GM12891 (cell line): ENCODE measurements at regions not wholly inside any gene's neighbourhood (a gene's known extent, or its start where the extent isn't known, plus 50 kb on each side); places are given as distances from the start of the nearest gene placed in this dataset.

Source experiments
- DNase-seq: peaks from one replicate; pipeline ENCODE4 v3.0.0; 2011; ENCODE audit warnings: low spot score; ENCODE audit not compliant: insufficient read length
- FAIRE-seq: peaks from 2 replicates; lab custom pipeline; 2011; peaks lifted over from hg19 to GRCh38; lab: Jason Lieb, UNC
- PAX5 ChIP-seq: IDR thresholded peaks from 2 replicates; pipeline ENCODE4 v1.6.1; 2011; ENCODE audit warnings: low read length, moderate library complexity, mild to moderate bottlenecking; ENCODE audit not compliant: insufficient read depth, severe bottlenecking
- POLR2A ChIP-seq: IDR thresholded peaks from 2 replicates; pipeline ENCODE4 v1.6.1; 2011; ENCODE audit warnings: low read depth, low read length, control low read depth
- POLR2AphosphoS5 ChIP-seq: IDR thresholded peaks from 2 replicates; pipeline ENCODE4 v1.6.1; 2011; ENCODE audit warnings: low read depth, low read length, control low read depth
- POU2F2 ChIP-seq: IDR thresholded peaks from 2 replicates; pipeline ENCODE4 v1.6.1; 2011; ENCODE audit warnings: low read depth, mild to moderate bottlenecking, control low read depth, low read length, moderate library complexity
- SPI1 ChIP-seq: IDR thresholded peaks from 2 replicates; pipeline ENCODE4 v1.6.1; 2011; ENCODE audit warnings: low read depth, low read length, control low read depth
- TAF1 ChIP-seq: IDR thresholded peaks from 2 replicates; pipeline ENCODE4 v1.6.1; 2011; ENCODE audit warnings: low read depth, low read length, control low read depth

GRCh38 chr9:109919736-109920408 lies 139.9 kb downstream of the PALM2AKAP2 start:
- TF ChIP-seq TAF1 = no peak
- TF ChIP-seq PAX5 = no peak
- TF ChIP-seq POU2F2 = no peak
- no peak for TF ChIP-seq POLR2A
- TF ChIP-seq POLR2AphosphoS5 = no peak
- no peak for TF ChIP-seq SPI1
- FAIRE-seq = peak; percentile 55
- DNase-seq = no peak

- DNase-seq = no peak
- TF ChIP-seq TAF1 = no peak
- no peak for TF ChIP-seq SPI1
- TF ChIP-seq POLR2AphosphoS5 = no peak
- TF ChIP-seq POU2F2 = no peak
- no peak for TF ChIP-seq POLR2A
- no peak for TF ChIP-seq PAX5
Observed at GRCh38 chr9:109922617-109923470, 142.8 kb downstream of the PALM2AKAP2 start.

GRCh38 chr9:109923471-109923760 lies 143.4 kb downstream of the PALM2AKAP2 start:
- no peak for TF ChIP-seq POU2F2
- no peak for TF ChIP-seq TAF1
- no peak for TF ChIP-seq POLR2AphosphoS5
- TF ChIP-seq SPI1 = no peak
- no peak for TF ChIP-seq POLR2A
- DNase-seq = no peak
- no peak for FAIRE-seq

More at GRCh38 chr9:109922617-109923470, 142.8 kb downstream of the PALM2AKAP2 start:
- FAIRE-seq = no peak

GRCh38 chr9:109923806-109924205 lies 143.8 kb downstream of the PALM2AKAP2 start:
- DNase-seq (no peak), FAIRE-seq (no peak)
- TF ChIP-seq PAX5 (no peak), POU2F2 (no peak), POLR2A (no peak), TAF1 (no peak), SPI1 (no peak), POLR2AphosphoS5 (no peak)

GRCh38 chr9:109925799-109926198 lies 145.8 kb downstream of the PALM2AKAP2 start:
- TF ChIP-seq POLR2A (no peak), PAX5 (no peak), POU2F2 (no peak), POLR2AphosphoS5 (no peak), TAF1 (no peak), SPI1 (no peak)
- DNase-seq (no peak), FAIRE-seq (no peak)

- DNase-seq = no peak
- TF ChIP-seq SPI1 (peak; percentile 80), POLR2A (no peak)
- FAIRE-seq = no peak
Observed at GRCh38 chr9:109926421-109926869, 146.4 kb downstream of the PALM2AKAP2 start.

GRCh38 chr9:109931623-109932022 lies 151.6 kb downstream of the PALM2AKAP2 start:
- DNase-seq (no peak), FAIRE-seq (peak; percentile 9)
- TF ChIP-seq SPI1 = no peak
- TF ChIP-seq TAF1 = no peak

GRCh38 chr9:109934136-109934856 lies 154.3 kb downstream of the PALM2AKAP2 start:
- FAIRE-seq = no peak
- TF ChIP-seq POLR2AphosphoS5 = no peak
- TF ChIP-seq SPI1 = no peak
- TF ChIP-seq TAF1 = no peak
- no peak for TF ChIP-seq POLR2A
- TF ChIP-seq POU2F2 = no peak
- TF ChIP-seq PAX5 = no peak
- no peak for DNase-seq

- TF ChIP-seq PAX5 (no peak), SPI1 (no peak), POLR2A (no peak), POLR2AphosphoS5 (no peak), TAF1 (no peak), POU2F2 (no peak)
- DNase-seq (no peak), FAIRE-seq (no peak)
Observed at GRCh38 chr9:109934857-109935215, 154.8 kb downstream of the PALM2AKAP2 start.
